AG08395 (cell line): ENCODE measurements at regions not wholly inside any gene's neighbourhood (a gene's known extent, or its start where the extent isn't known, plus 50 kb on each side); places are given as distances from the start of the nearest gene placed in this dataset.
"Not testable (repeated sequence)": the region's sequence is repeated elsewhere in the genome, so short reads cannot be mapped to it uniquely, and the experiment has no call there.

ENCODE experiments used
- DNase-seq: peaks from one replicate; pipeline ENCODE4 v3.0.0; 2012; ENCODE audit warnings: mixed read lengths, low spot score

- DNase-seq, result no peak
Measured at GRCh38 chr6:44036699-44037101, 90.6 kb downstream of the MRPL14 start.

DNA sequence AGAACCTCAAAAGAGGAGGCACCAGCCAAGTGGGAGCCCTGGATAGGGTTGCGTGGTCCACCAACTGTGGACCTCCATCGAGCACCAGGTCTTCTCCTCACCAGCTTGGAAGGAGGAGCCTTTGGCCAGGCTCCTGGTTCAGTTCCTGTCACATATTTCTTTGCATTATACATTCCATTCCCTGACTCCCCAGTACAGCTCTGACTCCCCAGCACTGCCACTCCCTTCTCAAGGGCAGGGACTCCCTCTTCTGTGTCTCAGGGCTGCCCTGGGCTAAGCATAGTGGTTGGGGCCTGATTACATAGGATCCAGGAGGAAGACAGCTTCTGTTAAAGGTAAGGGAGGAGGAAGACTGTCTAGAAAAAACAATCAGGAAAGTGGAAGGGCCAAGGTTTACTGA lies 91.1 kb downstream of the MRPL14 start:
- peak; percentile 27 for DNase-seq

DNA sequence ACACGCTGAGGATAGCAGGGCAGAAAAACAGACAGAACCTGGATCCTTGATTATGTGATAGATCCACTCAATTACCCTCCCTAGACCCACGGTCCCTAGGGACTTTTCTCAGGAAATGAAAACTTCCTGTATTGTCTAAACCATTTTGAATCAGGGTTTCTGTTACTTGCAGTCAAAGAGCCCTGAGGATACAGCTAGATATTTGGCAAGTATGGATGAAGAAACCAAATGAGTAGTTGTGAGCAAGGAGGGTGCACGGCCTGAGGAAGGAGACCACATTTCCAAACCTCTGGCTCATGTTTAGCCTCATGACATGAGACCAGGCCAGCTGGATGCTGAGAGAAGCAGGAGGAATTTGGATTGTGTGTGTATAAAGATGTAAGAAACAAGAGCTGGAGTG lies 91.6 kb downstream of the MRPL14 start:
- DNase-seq, result peak; percentile 21

- no peak for DNase-seq
Measured at GRCh38 chr6:44034931-44035345, 92.3 kb downstream of the MRPL14 start.

DNA sequence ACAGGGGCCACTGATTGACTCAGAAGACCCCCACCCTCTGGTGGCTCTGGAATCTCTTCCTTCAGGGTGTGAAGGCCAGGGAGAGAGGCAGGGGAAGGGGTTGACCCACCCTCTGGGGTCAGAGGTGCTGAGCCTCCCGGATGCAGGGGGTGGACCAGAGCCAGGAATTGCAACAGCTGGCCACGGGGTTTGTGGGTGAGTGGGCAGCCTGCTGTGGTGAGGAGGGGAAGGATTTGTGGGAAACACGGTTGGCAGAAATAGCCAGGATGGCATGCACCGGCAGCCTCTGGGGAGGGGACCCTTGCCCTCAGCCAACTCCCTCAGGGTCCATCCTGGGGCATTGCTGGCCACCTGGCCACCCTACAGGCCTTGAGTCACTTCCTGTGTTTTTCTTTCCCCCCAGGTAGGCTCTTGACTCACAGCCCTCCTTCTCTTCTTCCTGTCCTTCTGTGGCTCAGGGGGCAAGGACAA lies 92.8 kb downstream of the MRPL14 start:
- no peak for DNase-seq

GRCh38 chr6:44030812-44031454 lies 96.3 kb downstream of the MRPL14 start:
- no peak for DNase-seq

GRCh38 chr6:44029444-44030185 lies 97.6 kb downstream of the MRPL14 start:
- peak; percentile 78 for DNase-seq

- DNase-seq, result no peak
Measured at GRCh38 chr6:44028789-44029310, 98.4 kb downstream of the MRPL14 start.

DNA sequence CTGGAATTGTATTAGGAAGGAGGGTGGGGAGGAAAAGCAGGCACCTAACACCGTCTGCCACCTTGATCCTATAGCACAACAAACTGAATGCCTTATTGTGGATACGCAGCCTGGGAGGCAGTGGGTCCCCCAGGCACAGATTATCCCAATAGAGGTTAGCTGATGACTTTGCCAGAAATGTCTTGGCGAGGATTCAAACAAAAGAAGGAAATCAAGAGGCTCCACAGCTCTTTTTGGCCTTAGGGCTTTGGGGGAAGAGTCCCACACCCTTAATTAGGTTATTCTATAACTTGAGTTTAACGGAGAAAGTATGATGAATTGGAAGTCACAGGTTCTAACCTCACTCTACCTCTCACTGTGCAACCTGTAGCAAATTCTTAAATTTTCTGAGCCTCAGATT lies 102.0 kb downstream of the MRPL14 start:
- no peak for DNase-seq

DNA sequence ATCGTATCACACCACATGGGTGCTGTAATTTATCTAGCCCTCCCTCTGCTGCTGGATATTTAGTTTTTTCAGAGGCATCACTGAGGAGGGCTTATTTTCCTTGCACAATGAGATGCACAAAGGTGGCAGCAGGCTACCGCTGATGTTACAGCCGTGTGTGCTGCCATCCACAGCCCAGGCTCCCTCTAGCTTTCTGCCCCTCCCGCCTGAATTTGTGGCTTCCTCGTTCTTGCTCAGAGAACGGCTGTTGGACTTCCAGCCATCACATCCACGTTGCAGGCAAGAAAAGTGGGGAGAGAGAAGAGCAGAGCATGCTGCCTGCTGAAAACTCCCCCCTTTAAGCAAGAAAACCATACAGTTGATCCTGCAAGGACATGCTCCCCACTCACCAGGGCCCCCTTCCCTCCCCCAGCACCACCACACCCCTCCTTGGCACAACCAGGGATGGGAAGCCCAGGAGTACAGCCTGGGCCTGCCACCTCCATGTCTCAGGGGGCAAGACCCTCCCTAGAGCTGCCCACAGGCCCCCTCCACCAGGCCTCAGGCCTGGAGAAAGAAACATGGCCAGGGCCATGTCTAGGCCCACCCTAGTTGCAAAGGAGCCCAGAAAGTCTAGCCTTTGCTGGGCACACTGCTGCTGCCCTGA lies 102.6 kb downstream of the MRPL14 start:
- DNase-seq, result no peak

GRCh38 chr6:44023586-44024454 lies 103.4 kb downstream of the MRPL14 start:
- no peak for DNase-seq

DNA sequence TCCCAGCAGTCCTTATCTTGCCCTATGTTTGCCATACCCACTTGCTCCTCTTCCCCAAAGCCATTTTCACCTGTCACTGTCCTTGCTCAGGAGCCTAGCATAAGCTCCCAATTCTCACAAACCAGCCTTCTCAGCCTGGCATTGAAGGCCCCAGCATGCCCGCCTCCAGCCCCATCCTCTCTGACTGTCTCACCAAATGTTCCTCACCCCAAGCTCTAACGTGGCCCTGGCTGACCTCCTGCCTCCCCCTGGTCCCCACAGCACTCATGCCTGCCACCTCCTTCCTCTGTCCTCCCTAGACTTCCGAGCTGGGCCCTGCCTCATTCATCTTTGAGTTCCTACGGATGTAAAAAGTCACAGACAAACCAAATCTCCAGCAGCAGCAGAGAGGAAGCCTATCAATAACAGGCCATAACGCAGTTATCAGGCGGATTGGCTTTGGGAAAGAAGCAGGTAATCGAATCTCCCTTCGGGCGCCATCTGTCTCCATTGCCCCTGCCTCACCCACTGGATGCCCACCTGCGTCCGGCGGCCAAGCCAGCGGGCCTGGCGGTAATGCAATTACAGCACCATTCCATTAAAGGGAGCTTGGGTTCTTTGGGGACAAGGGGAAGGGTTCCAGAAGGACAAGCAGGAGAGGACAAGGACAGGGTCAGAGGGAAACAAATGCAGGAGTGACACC lies 104.4 kb downstream of the MRPL14 start:
- DNase-seq, result no peak

- DNase-seq, result no peak
Measured at GRCh38 chr6:44022296-44022661, 105.0 kb downstream of the MRPL14 start.

DNA sequence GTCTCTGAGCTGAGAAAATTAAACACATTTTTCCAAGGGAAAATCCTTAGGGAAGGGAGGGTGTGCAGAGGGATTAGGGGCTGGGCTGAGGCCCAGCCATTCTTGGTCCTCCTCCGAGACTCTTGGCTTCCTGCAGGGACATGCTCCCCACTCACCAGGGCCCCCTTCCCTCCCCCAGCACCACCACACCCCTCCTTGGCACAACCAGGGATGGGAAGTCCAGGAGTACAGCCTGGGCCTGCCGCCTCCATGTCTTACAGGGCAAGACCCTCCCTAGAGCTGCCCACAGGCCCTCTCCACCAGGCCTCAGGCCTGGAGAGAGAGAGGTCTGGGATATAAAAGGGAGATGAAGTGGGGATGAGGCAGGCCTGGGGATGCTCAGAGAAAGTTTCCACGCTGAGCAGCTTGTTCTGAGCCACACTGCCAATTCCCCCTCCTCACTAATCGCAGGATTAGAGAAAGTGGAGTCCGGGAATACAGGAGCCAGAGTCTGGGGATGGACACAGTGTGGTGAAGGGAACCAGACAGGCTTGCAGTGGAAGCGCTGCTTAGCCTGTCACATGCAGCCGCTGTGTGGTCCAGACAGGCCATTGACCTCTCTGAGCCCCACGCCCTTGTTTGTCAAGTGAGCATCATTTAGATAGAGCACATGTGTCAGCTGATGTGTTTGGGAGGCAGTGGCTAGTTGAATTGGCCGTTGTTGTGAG lies 105.5 kb downstream of the MRPL14 start:
- no peak for DNase-seq

- DNase-seq, result no peak
Measured at GRCh38 chr6:44020664-44021425, 106.4 kb downstream of the MRPL14 start.

DNA sequence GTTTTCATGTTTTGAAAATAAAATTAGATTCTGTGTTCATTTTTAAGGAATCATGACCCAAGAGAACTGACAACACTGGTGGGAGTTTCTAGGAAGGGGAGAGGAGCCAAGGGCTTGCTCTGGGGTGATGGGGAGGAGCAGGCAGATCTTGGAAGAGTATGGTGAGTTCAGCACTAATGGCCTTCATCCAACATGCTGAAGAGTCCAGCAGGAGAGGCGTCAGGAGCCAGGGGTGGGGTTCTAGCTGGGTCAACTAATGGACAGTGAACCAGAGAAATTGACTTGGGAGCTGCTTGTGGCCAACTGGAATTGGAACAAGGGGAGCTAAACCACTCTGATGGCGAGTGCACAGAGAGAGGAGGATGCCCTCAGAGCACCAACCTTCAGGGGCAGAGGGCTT lies 107.1 kb downstream of the MRPL14 start:
- DNase-seq, result no peak

DNA sequence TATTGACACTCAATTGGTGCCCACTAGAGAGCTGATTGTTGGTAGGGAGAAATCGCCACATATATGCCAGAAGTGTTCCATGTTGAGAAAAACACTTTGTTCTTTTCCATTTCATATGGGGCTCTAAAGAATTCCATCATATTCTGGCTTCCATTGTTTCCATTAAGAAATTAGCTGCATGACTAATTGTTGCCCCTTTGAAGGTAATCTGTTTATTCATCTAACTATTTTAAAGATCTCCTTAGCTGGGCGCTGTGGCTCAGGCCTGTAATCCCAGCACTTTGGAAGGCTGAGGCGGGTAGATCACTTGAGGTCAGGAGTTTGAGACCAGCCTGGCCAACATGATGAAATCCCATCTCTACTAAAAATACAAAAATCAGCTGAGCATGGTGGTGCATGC lies 109.9 kb downstream of the MRPL14 start:
- not testable (repeated sequence) for DNase-seq

DNA sequence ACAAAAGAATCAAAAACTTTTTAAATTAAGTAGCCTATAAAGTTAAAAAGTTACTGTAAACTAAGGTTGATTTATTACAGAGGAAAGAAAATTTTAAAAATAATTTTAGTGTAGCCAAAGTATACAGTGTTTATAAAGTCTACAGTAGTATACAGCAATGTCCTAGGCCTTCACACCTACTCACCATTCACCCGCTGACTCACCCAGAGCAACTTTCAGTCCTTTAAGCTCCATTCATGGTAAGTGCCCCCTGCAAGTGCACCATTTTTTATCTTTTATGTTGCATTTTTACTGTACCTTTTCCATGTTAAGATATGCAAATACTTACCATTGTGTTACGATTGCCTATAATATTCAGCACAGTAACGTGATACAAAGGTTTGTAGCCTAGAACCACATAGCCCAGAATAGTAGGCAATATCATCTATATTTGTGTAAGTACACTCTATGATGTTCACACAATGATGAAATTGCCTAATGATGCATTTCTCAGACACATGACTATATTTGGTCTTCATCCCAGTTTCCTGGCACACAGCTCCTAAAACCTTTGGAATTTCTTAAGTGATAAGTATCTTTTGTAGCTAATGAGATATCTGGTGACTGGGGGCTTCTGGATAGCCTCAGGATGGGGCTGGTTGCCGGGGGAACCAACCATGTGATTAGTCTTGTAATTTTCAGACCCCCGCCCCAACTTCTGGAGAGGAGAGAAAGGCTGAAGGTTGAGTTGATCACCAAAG lies 111.0 kb downstream of the MRPL14 start:
- DNase-seq, result no peak

- DNase-seq, result peak; percentile 89
Measured at GRCh38 chr6:44012078-44012493, 115.2 kb downstream of the MRPL14 start.
